IMR-90 (cell line): ENCODE measurements at regions not wholly inside any gene's neighbourhood (a gene's known extent, or its start where the extent isn't known, plus 50 kb on each side); places are given as distances from the start of the nearest gene placed in this dataset.
A peak's percentile ranks its signal among the peaks of the same experiment; 100 is the strongest.

Experiments used
- ATAC-seq: fragments of 200-7000 bp; cut with Tn5 transposase; 2 replicates; pipeline ENCODE4 v1.9.1; 2020; ENCODE audit warnings: low read depth, mild to moderate bottlenecking, moderate library complexity
- BruUV-seq: library from RNA; stranded (reverse); fragments of 400-500 nt; replicated peaks from 2 replicates; lab custom pipeline; 2021; lab: Mats Ljungman, UMichigan
- CTCF ChIA-PET: fragments of 300-600 bp; formaldehyde crosslinking; extraction: SDS; loops from one replicate; lab custom pipeline; 2021; ENCODE audit warnings: antibody characterized with exemption; lab: Yijun Ruan, JAX
- POLR2A ChIA-PET: fragments of 300-600 bp; sonication (Branson Sonifier 250); formaldehyde crosslinking; loops from one replicate; lab custom pipeline; 2022; ENCODE audit warnings: antibody characterized with exemption; ENCODE audit not compliant: unreplicated experiment; lab: Charles Lee
- DNase-seq: peaks from one replicate; pipeline ENCODE4 v3.0.0; 2013
- H2AFZ ChIP-seq: replicated peaks from 2 replicates; pipeline ENCODE3; 2013; ENCODE audit warnings: low read length, mild to moderate bottlenecking; ENCODE audit not compliant: poor library complexity
- H2AK5ac ChIP-seq: 2 replicates; pipeline ENCODE4 v1.6.1; 2013; ENCODE audit warnings: low read depth, low read length, inconsistent platforms
- H2AK9ac ChIP-seq: replicated peaks from 2 replicates; pipeline ENCODE3; 2013; ENCODE audit warnings: mild to moderate bottlenecking, low read depth, low read length, moderate library complexity; ENCODE audit not compliant: poor library complexity
- H2BK120ac ChIP-seq: 2 replicates; pipeline ENCODE4 v1.6.1; 2013; ENCODE audit warnings: low read depth, low read length, inconsistent platforms
- H2BK15ac ChIP-seq: 3 replicates; pipeline ENCODE4 v1.6.1; 2013; ENCODE audit warnings: low read depth, low read length, inconsistent platforms
- H2BK20ac ChIP-seq: 2 replicates; pipeline ENCODE4 v1.6.1; 2013; ENCODE audit warnings: low read depth, mild to moderate bottlenecking, inconsistent platforms, low read length, moderate library complexity
- H2BK5ac ChIP-seq: 2 replicates; pipeline ENCODE4 v1.6.1; 2013; ENCODE audit warnings: mild to moderate bottlenecking, low read depth, low read length, inconsistent platforms; ENCODE audit not compliant: poor library complexity, severe bottlenecking
- H3K14ac ChIP-seq: replicated peaks from 2 replicates; pipeline ENCODE4 v1.6.1; 2013; ENCODE audit warnings: low read depth, low read length, inconsistent platforms
- H3K18ac ChIP-seq: 2 replicates; pipeline ENCODE4 v1.6.1; 2013; ENCODE audit warnings: low read depth, low read length, control low read depth
- H3K23ac ChIP-seq: 2 replicates; pipeline ENCODE4 v1.6.1; 2013; ENCODE audit warnings: low read depth, low read length, inconsistent platforms
- H3K27ac ChIP-seq: 2 replicates; pipeline ENCODE4 v1.5.1; 2013; ENCODE audit warnings: mild to moderate bottlenecking, control low read depth, low read length; ENCODE audit not compliant: insufficient read depth
- H3K27me3 ChIP-seq: 2 replicates; pipeline ENCODE4 v1.6.1; 2013; ENCODE audit warnings: low read length; ENCODE audit not compliant: control insufficient read depth, insufficient read depth
- H3K36me3 ChIP-seq: 2 replicates; pipeline ENCODE4 v1.6.1; 2013; ENCODE audit warnings: low read length, mixed read lengths; ENCODE audit not compliant: control insufficient read depth, insufficient read depth
- H3K4ac ChIP-seq: 2 replicates; pipeline ENCODE4 v1.6.1; 2013; ENCODE audit warnings: low read depth, low read length, inconsistent platforms
- H3K4me1 ChIP-seq: 2 replicates; pipeline ENCODE4 v1.6.1; 2013; ENCODE audit warnings: low read length, mixed read lengths; ENCODE audit not compliant: control insufficient read depth, insufficient read depth
- H3K4me2 ChIP-seq: 2 replicates; pipeline ENCODE4 v1.6.1; 2013; ENCODE audit warnings: low read depth, mild to moderate bottlenecking, control low read depth, low read length, moderate library complexity
- H3K4me3 ChIP-seq: 2 replicates; pipeline ENCODE4 v1.5.1; 2013; ENCODE audit warnings: low read depth, mild to moderate bottlenecking, control low read depth, low read length, moderate library complexity; ENCODE audit not compliant: insufficient read depth
- H3K56ac ChIP-seq: 2 replicates; pipeline ENCODE4 v1.6.1; 2013; ENCODE audit warnings: low read length, inconsistent platforms; ENCODE audit not compliant: insufficient read depth; ENCODE audit errors: extremely low read depth
- H3K79me1 ChIP-seq, 2 experiments: 2 replicates each; pipeline ENCODE4 v1.6.1; 2013; ENCODE audit warnings: low read length in 2 of 2, inconsistent platforms in 1 of 2, low read depth in 1 of 2
- H3K9ac ChIP-seq: 2 replicates; pipeline ENCODE4 v1.6.1; 2013; ENCODE audit warnings: low read depth, low read length, control low read depth
- H3K9me1 ChIP-seq: 2 replicates; pipeline ENCODE4 v1.6.1; 2013; ENCODE audit warnings: low read length, inconsistent platforms; ENCODE audit not compliant: insufficient read depth
- H3K9me3 ChIP-seq: 2 replicates; pipeline ENCODE4 v1.6.1; 2013; ENCODE audit warnings: low read length; ENCODE audit not compliant: control insufficient read depth, insufficient read depth
- H4K20me1 ChIP-seq: 2 replicates; pipeline ENCODE4 v1.6.1; 2013; ENCODE audit warnings: low read length, inconsistent platforms; ENCODE audit not compliant: insufficient read depth
- H4K5ac ChIP-seq: 2 replicates; pipeline ENCODE4 v1.6.1; 2013; ENCODE audit warnings: mild to moderate bottlenecking, low read depth, low read length, control low read depth
- H4K8ac ChIP-seq, 2 experiments: 2 replicates each; pipeline ENCODE4 v1.6.1; 2013; ENCODE audit warnings: low read depth in 2 of 2, low read length in 2 of 2, control low read depth in 1 of 2, inconsistent platforms in 1 of 2
- H4K91ac ChIP-seq: 2 replicates; pipeline ENCODE4 v1.6.1; 2013; ENCODE audit warnings: low read depth, low read length, inconsistent platforms; ENCODE audit not compliant: insufficient read depth
- MAFK ChIP-seq: IDR thresholded peaks from 2 replicates; pipeline ENCODE4 v1.6.1; 2012; ENCODE audit warnings: low read depth, low read length, improper control_type of control experiment
- MAZ ChIP-seq: IDR thresholded peaks from 2 replicates; pipeline ENCODE4 v1.6.1; 2012; ENCODE audit warnings: low read depth, mild to moderate bottlenecking, low read length, improper control_type of control experiment, moderate library complexity, borderline replicate concordance
- WGBS, 2 experiments: methylation state at CpG; one replicate each; pipeline versions ENCODE4 v1.1.5 to v1.1.7; 2013; ENCODE audit warnings: missing lambda C conversion rate in 2 of 2; ENCODE audit not compliant: insufficient read length in 1 of 2; ENCODE audit errors: extremely low coverage in 2 of 2; 5-methylcytosine and 5-hydroxymethylcytosine counted together
- dilution Hi-C: fragments of 300-500 bp; cut with HindIII; formaldehyde crosslinking; loops from one replicate; pipeline ENCODE4 v1.14.3; 2018; ENCODE audit warnings: low sequenced_read_pairs; ENCODE audit not compliant: unreplicated experiment
- in situ Hi-C: fragments of 300-500 bp; cut with MboI; formaldehyde crosslinking; loops from 3 replicates; pipeline ENCODE4 v1.14.3; 2019; ENCODE audit warnings: low sequenced_read_pairs, inconsistent platforms, mixed read lengths
- intact Hi-C: fragments of 100-400 bp; cut with micrococcal nuclease; formaldehyde crosslinking; loops from 2 replicates; pipeline ENCODE4 v1.10.0; 2022

DNA sequence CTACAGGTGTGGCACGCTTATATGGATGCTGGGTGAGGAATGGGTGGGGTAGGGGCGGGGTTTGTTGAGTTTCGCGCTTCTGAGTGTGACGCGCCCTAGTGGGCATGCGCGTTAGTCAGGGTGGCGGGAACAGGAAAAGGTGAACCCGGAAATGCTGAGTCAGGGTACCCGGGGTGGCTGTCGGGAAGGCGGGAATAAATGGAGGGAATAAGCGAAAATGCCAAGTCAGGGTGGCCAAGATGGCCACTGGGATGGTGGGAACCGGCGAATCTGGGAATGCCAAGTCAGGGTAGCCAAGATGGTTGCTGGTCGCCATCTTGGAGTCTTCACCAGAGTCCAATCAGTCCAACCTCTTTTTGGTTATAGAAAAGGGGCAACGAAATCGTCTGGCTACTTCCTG, 585.0 kb downstream of the SUCLG1 start:
- DNase-seq, result no peak
- Histone ChIP-seq H4K8ac (no peak overlapping the region), H2BK5ac (no peak overlapping the region), H3K14ac (no peak overlapping the region), H2BK20ac (no peak overlapping the region), H3K4me3 (no peak overlapping the region), H4K5ac (no peak overlapping the region), H3K4me1 (no peaks in the 10 kb centered on the region), H3K79me1 (no peaks in the 10 kb centered on the region), H3K27me3 (no peaks in the 10 kb centered on the region), H3K4me2 (no peak overlapping the region), H3K9me3 (peaks cover 16% of the 10 kb centered on the region), H3K27ac (no peak overlapping the region), H2AK9ac (no peak overlapping the region), H4K91ac (no peak overlapping the region), H2BK120ac (no peak overlapping the region), H3K23ac (no peak overlapping the region), H4K20me1 (no peaks in the 10 kb centered on the region), H3K9me1 (no peaks in the 10 kb centered on the region), H3K4ac (no peak overlapping the region), H3K36me3 (no peaks in the 10 kb centered on the region), H3K56ac (no peak overlapping the region), H2AK5ac (no peak overlapping the region), H2BK15ac (no peak overlapping the region), H3K18ac (no peak overlapping the region), H2AFZ (no peak overlapping the region), H3K9ac (no peak overlapping the region)
- no peak for ATAC-seq
- ChIA-PET CTCF (no interaction called here), POLR2A (no interaction called here)
- BruUV-seq, result no TSS peak
- in situ Hi-C loops, result no loop called here
- intact Hi-C loops, result no loop called here
- WGBS, 2 experiments, result 84% methylated on average over 9 of the region's 19 CpGs; no CpG with 5 or more reads in 1 of the 2 experiments
- TF ChIP-seq MAFK (0 out of 2 replicates have a peak, but pooled peaks have one; percentile 13), MAZ (no peak)
- dilution Hi-C loops, result no loop called here
